ENCODE measurements at regions not wholly inside any gene's neighbourhood (a gene's known extent, or its start where the extent isn't known, plus 50 kb on each side); places are given as distances from the start of the nearest gene placed in this dataset.

GRCh38 chr4:23986270-23986669 is 96.4 kb upstream of the PPARGC1A start:
- no peaks in the 10 kb centered on the region for H3K27me3 ChIP-seq (replicated peaks in 1 of 4; ENCODE audit: control insufficient read depth in 3 of 4, extremely low read depth in 1 of 4, insufficient read depth in 3 of 4, low read length in 3 of 4)
- H3K36me3 ChIP-seq (ENCODE audit: control insufficient read depth in 2 of 4, insufficient read depth in 4 of 4, low read length in 3 of 4) = no peaks in the 10 kb centered on the region
- H2BK12ac ChIP-seq (ENCODE audit: low read depth, low read length) = no peak overlapping the region
- H3K4me2 ChIP-seq (ENCODE audit: insufficient read depth in 1 of 2, low read depth in 2 of 2, low read length in 2 of 2) = no peak overlapping the region
- DNase-seq (ENCODE audit: low read depth in 1 of 2, low spot score in 2 of 2) = no peak
- no peak overlapping the region for H2BK15ac ChIP-seq (ENCODE audit: low read length)
- no peaks in the 10 kb centered on the region for H3K79me1 ChIP-seq (ENCODE audit: low read depth, low read length)
- H3K27ac ChIP-seq (ENCODE audit: low read depth, low read length) = no peak overlapping the region
- H3K4me1 ChIP-seq (replicated peaks in 1 of 4; ENCODE audit: control insufficient read depth in 3 of 4, insufficient read depth in 4 of 4, low read length in 3 of 4) = no peaks in the 10 kb centered on the region
- no peak overlapping the region for H3K4me3 ChIP-seq (ENCODE audit: extremely low read depth in 1 of 4, insufficient read depth in 2 of 4, low read depth in 3 of 4, low read length in 4 of 4)
- CTCF ChIA-PET (ENCODE audit: partially characterized antibody) = interaction anchor here (0.7 kb wide), 1 partner anchor 9 kb away, joined by 3 read pairs; no protein-coding TSS in a partner anchor
- H4K20me1 ChIP-seq (replicated peaks in 1 of 2; ENCODE audit: control insufficient read depth in 1 of 2, insufficient read depth in 2 of 2, low read length in 2 of 2) = no peaks in the 10 kb centered on the region
- 90% methylated on average over 5 of the region's 5 CpGs; no CpG with 5 or more reads in 1 of the 2 experiments for WGBS, 2 experiments (ENCODE audit: extremely low coverage in 1 of 2, insufficient coverage in 1 of 2, insufficient read length in 1 of 2, insufficient replicate concordance in 2 of 2, low coverage in 1 of 2, low lambda C conversion rate in 2 of 2, missing lambda C conversion rate in 1 of 2)
- H2AK5ac ChIP-seq (ENCODE audit: low read depth, low read length) = no peak overlapping the region
- POLR2A ChIA-PET (ENCODE audit: partially characterized antibody) = no interaction called here
- H2BK20ac ChIP-seq (ENCODE audit: low read length) = no peak overlapping the region
- no peak overlapping the region for H4K91ac ChIP-seq (replicated peaks; ENCODE audit: insufficient read length, low read length)
- no peak overlapping the region for H4K5ac ChIP-seq (ENCODE audit: insufficient read length, low read depth, low read length)
- H2BK5ac ChIP-seq (ENCODE audit: low read depth, low read length) = no peak overlapping the region
- no peak overlapping the region for H2AFZ ChIP-seq (ENCODE audit: low read length)
- H3K14ac ChIP-seq (ENCODE audit: insufficient read length) = no peak overlapping the region
- no peak overlapping the region for H3K9ac ChIP-seq (replicated peaks in 1 of 4; ENCODE audit: extremely low read depth in 1 of 4, low read depth in 3 of 4, low read length in 3 of 4)
- FAIRE-seq = no peak
- no peaks in the 10 kb centered on the region for H3K9me3 ChIP-seq (ENCODE audit: insufficient read depth in 2 of 2, low read depth in 1 of 2, low read length in 1 of 2)
- no peaks in the 10 kb centered on the region for H3K23me2 ChIP-seq (ENCODE audit: low read depth, low read length)
- H3K79me2 ChIP-seq (ENCODE audit: control insufficient read depth in 1 of 2, insufficient read depth in 2 of 2, low read length in 2 of 2) = no peaks in the 10 kb centered on the region
- H4K8ac ChIP-seq (ENCODE audit: extremely low read depth, insufficient read depth, low read length) = no peak overlapping the region
- no peak overlapping the region for H3K4ac ChIP-seq (replicated peaks; ENCODE audit: insufficient read length, low read depth, low read length)
- no peak overlapping the region for H3K18ac ChIP-seq (ENCODE audit: extremely low read depth, low read length)
- H3K56ac ChIP-seq (replicated peaks; ENCODE audit: insufficient read length, low read depth, low read length) = no peak overlapping the region
- no peak overlapping the region for H2BK120ac ChIP-seq (replicated peaks; ENCODE audit: low read depth, low read length)
- TF ChIP-seq CTBP2 (IDR thresholded peaks at IDR 0.05; ENCODE audit: borderline replicate concordance, insufficient read depth, insufficient read length, low read length) (no peak), POU5F1 (IDR thresholded peaks at IDR 0.05; ENCODE audit: low read depth, low read length) (no peak), RXRA (IDR thresholded peaks at IDR 0.05; ENCODE audit: insufficient read depth, low read depth, low read length) (no peak), SRF (IDR thresholded peaks at IDR 0.05; ENCODE audit: low read depth, low read length) (no peak), SIN3A (conservative IDR thresholded peaks at IDR 0.05 in 1 of 2, IDR thresholded peaks at IDR 0.05 in 1 of 2; ENCODE audit: low read depth in 1 of 2, low read length in 2 of 2) (no peak), TCF12 (IDR thresholded peaks at IDR 0.05; ENCODE audit: low read depth, low read length) (no peak), PHF8 (conservative IDR thresholded peaks at IDR 0.05; ENCODE audit: low read depth, low read length) (no peak), POLR2AphosphoS5 (IDR thresholded peaks at IDR 0.05; ENCODE audit: low read depth, low read length) (no peak), HDAC6 (IDR thresholded peaks at IDR 0.05; ENCODE audit: low read depth, low read length) (no peak), EGR1 (IDR thresholded peaks at IDR 0.05; ENCODE audit: borderline replicate concordance, low read depth, low read length) (no peak), ASH2L (IDR thresholded peaks at IDR 0.05; ENCODE audit: low read length) (no peak), FOSL1 (IDR thresholded peaks at IDR 0.05; ENCODE audit: insufficient read depth, low read depth, low read length) (no peak), HDAC2 (IDR thresholded peaks at IDR 0.05; ENCODE audit: borderline replicate concordance in 1 of 2, low read depth in 2 of 2, low read length in 2 of 2) (no peak), JUN (IDR thresholded peaks at IDR 0.05; ENCODE audit: low read depth, low read length) (no peak), BRCA1 (IDR thresholded peaks at IDR 0.05; ENCODE audit: low read depth, low read length) (no peak)
- no peak overlapping the region for H3K23ac ChIP-seq (ENCODE audit: insufficient read length)
